ENCODE measurements at regions not wholly inside any gene's neighbourhood (a gene's known extent, or its start where the extent isn't known, plus 50 kb on each side); places are given as distances from the start of the nearest gene placed in this dataset.

- TF ChIP-seq CTCF (optimal IDR thresholded peaks at IDR 0.05 in 1 of 3, IDR thresholded peaks at IDR 0.05 in 1 of 3, conservative IDR thresholded peaks at IDR 0.05 in 1 of 3; ENCODE audit: extremely low read depth in 1 of 3, insufficient read depth in 2 of 3, low read length in 3 of 3) (no peak), EZH2 (IDR thresholded peaks at IDR 0.05; ENCODE audit: low read length) (no peak)
These were observed 164.4 kb upstream of the PCDH7 start for GRCh38 chr4:30555775-30556174.

All from keratinocyte (primary cell).